ENCODE measurements at regions not wholly inside any gene's neighbourhood (a gene's known extent, or its start where the extent isn't known, plus 50 kb on each side); places are given as distances from the start of the nearest gene placed in this dataset.

DNA sequence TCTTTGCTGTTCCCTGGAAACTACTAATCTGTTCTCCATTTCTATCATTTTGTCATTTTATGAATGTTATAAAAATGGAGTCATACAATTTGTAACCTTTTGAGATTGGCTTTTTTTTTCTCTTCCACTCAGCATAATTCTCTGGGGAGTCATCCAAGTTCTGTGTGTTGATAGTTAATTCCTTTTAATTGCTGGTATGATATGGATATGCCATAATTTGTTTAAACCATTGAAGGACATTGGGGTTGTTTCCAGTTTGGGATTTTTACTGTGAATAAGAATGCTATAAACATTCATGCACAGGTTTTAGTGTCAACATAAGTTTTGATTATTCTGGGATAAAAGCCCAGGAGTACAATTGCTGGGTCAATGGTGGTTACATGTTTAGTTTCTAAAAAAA, 279.4 kb downstream of the WNT5A start:
- TF ChIP-seq, protein P1, sequence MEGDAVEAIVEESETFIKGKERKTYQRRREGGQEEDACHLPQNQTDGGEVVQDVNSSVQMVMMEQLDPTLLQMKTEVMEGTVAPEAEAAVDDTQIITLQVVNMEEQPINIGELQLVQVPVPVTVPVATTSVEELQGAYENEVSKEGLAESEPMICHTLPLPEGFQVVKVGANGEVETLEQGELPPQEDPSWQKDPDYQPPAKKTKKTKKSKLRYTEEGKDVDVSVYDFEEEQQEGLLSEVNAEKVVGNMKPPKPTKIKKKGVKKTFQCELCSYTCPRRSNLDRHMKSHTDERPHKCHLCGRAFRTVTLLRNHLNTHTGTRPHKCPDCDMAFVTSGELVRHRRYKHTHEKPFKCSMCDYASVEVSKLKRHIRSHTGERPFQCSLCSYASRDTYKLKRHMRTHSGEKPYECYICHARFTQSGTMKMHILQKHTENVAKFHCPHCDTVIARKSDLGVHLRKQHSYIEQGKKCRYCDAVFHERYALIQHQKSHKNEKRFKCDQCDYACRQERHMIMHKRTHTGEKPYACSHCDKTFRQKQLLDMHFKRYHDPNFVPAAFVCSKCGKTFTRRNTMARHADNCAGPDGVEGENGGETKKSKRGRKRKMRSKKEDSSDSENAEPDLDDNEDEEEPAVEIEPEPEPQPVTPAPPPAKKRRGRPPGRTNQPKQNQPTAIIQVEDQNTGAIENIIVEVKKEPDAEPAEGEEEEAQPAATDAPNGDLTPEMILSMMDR (IDR thresholded peaks at IDR 0.05): no peak
- Histone ChIP-seq H3K9me3 (no peaks in the 10 kb centered on the region), H3K4me3 (no peak overlapping the region), H3K27ac (no peak overlapping the region), H3K4me1 (ENCODE audit: control insufficient read depth in 1 of 2, low read depth in 2 of 2) (no peaks in the 10 kb centered on the region), H3K27me3 (replicated peaks; ENCODE audit: insufficient read depth) (no peaks in the 10 kb centered on the region), H3K36me3 (no peaks in the 10 kb centered on the region)
- ATAC-seq (ENCODE audit: insufficient number of reproducible peaks, low FRiP score, low read depth) (no peak), DNase-seq (ENCODE audit: low spot score) (no peak)

DNA sequence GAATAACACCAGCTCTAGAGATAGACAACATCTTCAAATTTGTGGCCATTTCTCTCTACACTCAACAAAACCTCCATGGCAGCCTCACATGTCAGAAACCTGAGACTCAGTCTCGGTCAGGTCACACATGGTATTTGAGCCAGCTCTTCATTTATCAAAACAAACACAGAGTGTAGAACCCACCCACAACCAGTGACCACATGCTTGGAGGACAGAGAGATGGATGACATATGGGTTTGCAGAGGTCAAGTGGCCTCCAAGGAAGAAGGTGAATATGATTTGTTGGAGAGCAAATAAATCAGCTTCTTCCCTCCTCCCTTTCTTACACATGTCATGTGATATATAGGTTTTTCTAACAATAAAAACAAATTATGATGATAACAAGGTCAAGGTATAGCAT, 278.1 kb upstream of the LRTM1 start:
- H3K36me3 ChIP-seq: no peaks in the 10 kb centered on the region
- no peaks in the 10 kb centered on the region for H3K9me3 ChIP-seq
- H3K27me3 ChIP-seq (replicated peaks; ENCODE audit: insufficient read depth): no peaks in the 10 kb centered on the region
- TF ChIP-seq, protein P1 (IDR thresholded peaks at IDR 0.05): no peak
- no peak for DNase-seq (ENCODE audit: low spot score)
- ATAC-seq (ENCODE audit: insufficient number of reproducible peaks, low FRiP score, low read depth): no peak
- no peak overlapping the region for H3K4me3 ChIP-seq
- no peak overlapping the region for H3K27ac ChIP-seq
- H3K4me1 ChIP-seq (ENCODE audit: control insufficient read depth in 1 of 2, low read depth in 2 of 2): no peaks in the 10 kb centered on the region

DNA sequence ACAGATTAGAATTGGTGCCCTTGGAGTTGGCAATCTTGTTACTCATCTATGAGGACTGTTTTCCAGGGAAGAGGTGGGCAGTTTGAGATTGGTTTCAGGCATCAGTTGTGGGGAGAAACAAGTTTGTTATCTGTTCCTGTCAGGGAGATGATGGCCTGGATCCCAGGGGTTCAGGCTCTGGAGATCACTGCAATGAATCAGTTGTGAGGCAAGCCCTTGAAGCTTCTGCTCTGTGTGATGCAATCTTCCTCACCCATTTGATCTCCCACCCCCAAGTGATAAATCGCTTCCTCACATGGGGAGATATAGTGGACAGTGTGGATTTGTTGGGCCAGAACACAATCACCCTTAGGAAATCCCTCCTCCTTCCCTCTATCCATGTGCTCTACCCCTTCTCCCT, 276.6 kb upstream of the LRTM1 start:
- ATAC-seq (ENCODE audit: insufficient number of reproducible peaks, low FRiP score, low read depth): no peak
- no peak for DNase-seq (ENCODE audit: low spot score)
- Histone ChIP-seq H3K27me3 (replicated peaks; ENCODE audit: insufficient read depth) (no peaks in the 10 kb centered on the region), H3K36me3 (no peaks in the 10 kb centered on the region), H3K27ac (no peak overlapping the region), H3K4me1 (ENCODE audit: control insufficient read depth in 1 of 2, low read depth in 2 of 2) (no peaks in the 10 kb centered on the region), H3K4me3 (no peak overlapping the region), H3K9me3 (no peaks in the 10 kb centered on the region)
- TF ChIP-seq, protein P1 (IDR thresholded peaks at IDR 0.05): no peak

DNA sequence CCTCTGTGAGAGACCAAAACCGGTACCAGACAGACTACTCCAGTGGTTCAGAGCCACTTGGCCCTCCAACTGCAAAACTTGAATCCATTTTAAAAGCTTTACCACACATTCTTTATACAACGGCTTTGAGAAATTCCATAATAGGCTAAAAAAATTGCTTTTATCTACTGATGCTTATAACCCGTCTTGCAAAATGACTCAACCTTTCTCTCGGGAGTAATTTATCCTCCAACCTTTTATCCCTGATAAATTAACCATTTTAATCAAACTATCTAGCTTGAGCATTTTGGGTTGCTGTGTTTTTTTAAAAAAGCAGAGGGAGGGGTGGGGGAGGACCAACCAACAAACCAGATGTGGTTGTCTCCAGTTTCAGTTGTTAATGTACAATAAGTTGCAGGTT, 275.7 kb upstream of the LRTM1 start:
- TF ChIP-seq, protein P1 (IDR thresholded peaks at IDR 0.05): no peak
- ATAC-seq (ENCODE audit: insufficient number of reproducible peaks, low FRiP score, low read depth): no peak
- DNase-seq (ENCODE audit: low spot score): no peak
- Histone ChIP-seq H3K27me3 (replicated peaks; ENCODE audit: insufficient read depth) (no peaks in the 10 kb centered on the region), H3K4me3 (no peak overlapping the region), H3K4me1 (ENCODE audit: control insufficient read depth in 1 of 2, low read depth in 2 of 2) (no peaks in the 10 kb centered on the region), H3K36me3 (no peaks in the 10 kb centered on the region), H3K27ac (no peak overlapping the region), H3K9me3 (no peaks in the 10 kb centered on the region)

DNA sequence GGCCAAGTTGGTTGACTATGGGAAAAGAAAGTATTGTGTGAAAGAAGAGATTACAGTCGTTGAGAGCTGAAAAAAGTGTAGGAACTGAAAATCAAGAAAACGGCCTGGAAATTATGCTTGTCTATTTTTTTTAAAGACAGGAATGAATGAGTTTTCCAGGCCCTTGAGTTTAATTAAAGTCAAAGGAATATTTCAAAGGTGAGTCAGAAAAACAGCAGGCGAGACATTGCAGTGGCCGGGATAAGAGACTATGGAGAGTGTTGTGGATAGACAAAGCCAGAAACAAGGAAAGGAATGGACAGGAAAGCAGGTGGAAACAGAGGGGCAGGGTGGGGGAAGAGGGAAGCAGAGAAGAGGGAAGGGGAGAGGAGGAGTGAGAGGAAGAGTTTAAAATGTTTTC, 275.1 kb upstream of the LRTM1 start:
- Histone ChIP-seq H3K9me3 (no peaks in the 10 kb centered on the region), H3K4me3 (no peak overlapping the region), H3K36me3 (no peaks in the 10 kb centered on the region), H3K27ac (no peak overlapping the region), H3K27me3 (replicated peaks; ENCODE audit: insufficient read depth) (no peaks in the 10 kb centered on the region), H3K4me1 (ENCODE audit: control insufficient read depth in 1 of 2, low read depth in 2 of 2) (no peaks in the 10 kb centered on the region)
- DNase-seq (ENCODE audit: low spot score) (no peak), ATAC-seq (ENCODE audit: insufficient number of reproducible peaks, low FRiP score, low read depth) (no peak)
- TF ChIP-seq, protein P1 (IDR thresholded peaks at IDR 0.05): no peak

Data from thoracic aorta (tissue), 2 donors.